ENCODE measurements at regions not wholly inside any gene's neighbourhood (a gene's known extent, or its start where the extent isn't known, plus 50 kb on each side); places are given as distances from the start of the nearest gene placed in this dataset.

DNA sequence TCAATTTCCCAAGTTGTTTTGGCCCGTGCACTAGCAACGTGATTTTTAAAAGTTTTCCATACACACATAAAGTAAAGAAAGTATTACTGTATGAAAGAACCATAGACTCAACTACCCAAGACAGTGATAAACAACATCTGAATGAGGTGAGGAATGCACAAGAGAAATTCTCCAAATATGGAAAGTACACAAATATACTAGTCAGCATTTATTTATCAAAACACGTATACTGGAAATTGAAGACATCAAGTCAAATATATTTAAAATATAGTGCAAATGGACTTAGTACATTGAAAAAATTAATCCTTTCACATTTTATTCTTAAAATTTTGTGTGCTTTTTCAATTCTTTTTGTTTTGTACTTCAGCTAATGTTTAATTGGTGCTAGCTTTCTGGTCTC lies 143.6 kb downstream of the ARL4A start:
- TF ChIP-seq NFIC (IDR thresholded peaks at IDR 0.05) (no peak), TEAD4 (IDR thresholded peaks at IDR 0.05) (no peak), CREB1 (IDR thresholded peaks at IDR 0.05; ENCODE audit: low read depth) (no peak), EGR1 (IDR thresholded peaks at IDR 0.05) (no peak)
- TF ChIP-seq, protein P1, sequence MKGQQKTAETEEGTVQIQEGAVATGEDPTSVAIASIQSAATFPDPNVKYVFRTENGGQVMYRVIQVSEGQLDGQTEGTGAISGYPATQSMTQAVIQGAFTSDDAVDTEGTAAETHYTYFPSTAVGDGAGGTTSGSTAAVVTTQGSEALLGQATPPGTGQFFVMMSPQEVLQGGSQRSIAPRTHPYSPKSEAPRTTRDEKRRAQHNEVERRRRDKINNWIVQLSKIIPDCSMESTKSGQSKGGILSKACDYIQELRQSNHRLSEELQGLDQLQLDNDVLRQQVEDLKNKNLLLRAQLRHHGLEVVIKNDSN (IDR thresholded peaks at IDR 0.05): no peak

DNA sequence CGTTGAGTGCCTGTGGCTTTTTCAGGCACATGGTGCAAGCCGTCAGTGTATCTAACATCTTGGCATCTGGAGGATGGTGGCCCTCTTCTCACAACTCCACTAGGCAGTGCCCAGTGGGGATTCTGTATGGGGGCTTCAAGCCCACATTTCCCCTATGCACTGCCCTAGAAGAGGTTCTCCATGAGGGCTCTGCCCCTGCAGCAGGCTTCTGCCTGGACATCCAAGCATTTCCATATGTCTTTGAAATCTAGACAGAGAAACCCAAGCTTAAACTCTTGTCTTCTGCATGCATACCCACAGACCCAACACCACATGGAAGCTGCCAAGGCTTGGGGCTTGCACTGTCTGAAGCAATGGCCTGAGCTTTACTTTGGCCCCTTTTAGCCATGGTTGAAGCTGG lies 146.4 kb downstream of the ARL4A start:
- TF ChIP-seq TCF12 (IDR thresholded peaks at IDR 0.05; ENCODE audit: low read depth): no peak
- TF ChIP-seq, protein P2, sequence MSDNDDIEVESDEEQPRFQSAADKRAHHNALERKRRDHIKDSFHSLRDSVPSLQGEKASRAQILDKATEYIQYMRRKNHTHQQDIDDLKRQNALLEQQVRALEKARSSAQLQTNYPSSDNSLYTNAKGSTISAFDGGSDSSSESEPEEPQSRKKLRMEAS (IDR thresholded peaks at IDR 0.05): no peak

GRCh38 chr7:12834782-12835181 lies 147.3 kb downstream of the ARL4A start:
- TF ChIP-seq ZBTB7A (IDR thresholded peaks at IDR 0.05; ENCODE audit: low read depth): no peak
- TF ChIP-seq NFIC (IDR thresholded peaks at IDR 0.05): no peak
- no peak for TF ChIP-seq CEBPB (IDR thresholded peaks at IDR 0.05)
- TF ChIP-seq TCF12 (IDR thresholded peaks at IDR 0.05; ENCODE audit: low read depth): no peak
- TF ChIP-seq, protein P2 (IDR thresholded peaks at IDR 0.05): no peak
- TF ChIP-seq EP300 (IDR thresholded peaks at IDR 0.05; ENCODE audit: borderline replicate concordance): no peak
- no peak for TF ChIP-seq EGR1 (IDR thresholded peaks at IDR 0.05)
- TF ChIP-seq RAD21 (IDR thresholded peaks at IDR 0.05; ENCODE audit: low read depth): no peak
- TF ChIP-seq, protein P1 (IDR thresholded peaks at IDR 0.05): no peak

DNA sequence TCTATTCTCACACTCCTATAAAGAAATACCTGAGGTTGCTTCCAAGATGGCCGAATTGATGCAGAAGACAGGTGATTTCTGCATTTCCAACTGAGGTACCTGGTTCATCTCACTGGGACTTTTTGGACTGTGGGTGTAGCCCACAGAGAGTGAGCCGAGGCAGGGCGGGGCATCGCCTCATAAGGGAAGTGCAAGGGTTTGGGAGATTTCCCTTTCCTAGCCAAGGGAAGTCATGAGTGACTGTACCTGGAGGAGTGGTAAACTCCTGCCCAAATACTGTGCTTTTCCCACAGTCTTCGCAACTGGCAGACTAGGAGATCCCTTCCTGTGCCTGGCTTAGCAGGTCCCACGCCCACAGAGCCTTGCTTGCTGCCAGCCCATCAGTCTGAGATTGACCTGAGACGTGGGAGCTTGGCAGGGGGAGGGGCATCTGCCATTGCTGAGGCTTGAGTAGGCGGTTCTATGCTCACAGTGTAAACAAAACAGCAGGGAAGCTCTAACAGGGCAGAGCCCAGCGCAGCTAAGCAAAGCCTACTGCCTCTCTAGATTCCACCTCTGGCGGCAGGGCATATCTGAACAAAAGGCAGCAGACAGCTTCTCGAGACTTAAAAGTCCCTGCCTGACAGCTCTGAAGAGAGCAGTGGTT lies 152.2 kb downstream of the ARL4A start:
- TF ChIP-seq, protein P2 (IDR thresholded peaks at IDR 0.05): no peak
- TF ChIP-seq FOXM1 (IDR thresholded peaks at IDR 0.05; ENCODE audit: borderline replicate concordance, low read depth) (no peak), EGR1 (IDR thresholded peaks at IDR 0.05) (0 out of 2 replicates have a peak, but pooled peaks have one; percentile 18)

GRCh38 chr7:12847001-12847400 lies 159.6 kb downstream of the ARL4A start:
- no peak for TF ChIP-seq TCF12 (IDR thresholded peaks at IDR 0.05; ENCODE audit: low read depth)
- no peak for TF ChIP-seq NFIC (IDR thresholded peaks at IDR 0.05)
- TF ChIP-seq CEBPB (IDR thresholded peaks at IDR 0.05): no peak
- TF ChIP-seq, protein P3, sequence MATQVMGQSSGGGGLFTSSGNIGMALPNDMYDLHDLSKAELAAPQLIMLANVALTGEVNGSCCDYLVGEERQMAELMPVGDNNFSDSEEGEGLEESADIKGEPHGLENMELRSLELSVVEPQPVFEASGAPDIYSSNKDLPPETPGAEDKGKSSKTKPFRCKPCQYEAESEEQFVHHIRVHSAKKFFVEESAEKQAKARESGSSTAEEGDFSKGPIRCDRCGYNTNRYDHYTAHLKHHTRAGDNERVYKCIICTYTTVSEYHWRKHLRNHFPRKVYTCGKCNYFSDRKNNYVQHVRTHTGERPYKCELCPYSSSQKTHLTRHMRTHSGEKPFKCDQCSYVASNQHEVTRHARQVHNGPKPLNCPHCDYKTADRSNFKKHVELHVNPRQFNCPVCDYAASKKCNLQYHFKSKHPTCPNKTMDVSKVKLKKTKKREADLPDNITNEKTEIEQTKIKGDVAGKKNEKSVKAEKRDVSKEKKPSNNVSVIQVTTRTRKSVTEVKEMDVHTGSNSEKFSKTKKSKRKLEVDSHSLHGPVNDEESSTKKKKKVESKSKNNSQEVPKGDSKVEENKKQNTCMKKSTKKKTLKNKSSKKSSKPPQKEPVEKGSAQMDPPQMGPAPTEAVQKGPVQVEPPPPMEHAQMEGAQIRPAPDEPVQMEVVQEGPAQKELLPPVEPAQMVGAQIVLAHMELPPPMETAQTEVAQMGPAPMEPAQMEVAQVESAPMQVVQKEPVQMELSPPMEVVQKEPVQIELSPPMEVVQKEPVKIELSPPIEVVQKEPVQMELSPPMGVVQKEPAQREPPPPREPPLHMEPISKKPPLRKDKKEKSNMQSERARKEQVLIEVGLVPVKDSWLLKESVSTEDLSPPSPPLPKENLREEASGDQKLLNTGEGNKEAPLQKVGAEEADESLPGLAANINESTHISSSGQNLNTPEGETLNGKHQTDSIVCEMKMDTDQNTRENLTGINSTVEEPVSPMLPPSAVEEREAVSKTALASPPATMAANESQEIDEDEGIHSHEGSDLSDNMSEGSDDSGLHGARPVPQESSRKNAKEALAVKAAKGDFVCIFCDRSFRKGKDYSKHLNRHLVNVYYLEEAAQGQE (IDR thresholded peaks at IDR 0.05; ENCODE audit: low read depth): no peak
- TF ChIP-seq RAD21 (IDR thresholded peaks at IDR 0.05; ENCODE audit: low read depth): no peak
- TF ChIP-seq TAF1 (IDR thresholded peaks at IDR 0.05; ENCODE audit: low read depth): no peak
- TF ChIP-seq TEAD4 (IDR thresholded peaks at IDR 0.05): no peak
- TF ChIP-seq, protein P1 (IDR thresholded peaks at IDR 0.05): no peak
- no peak for TF ChIP-seq EGR1 (IDR thresholded peaks at IDR 0.05)
- no peak for TF ChIP-seq CREB1 (IDR thresholded peaks at IDR 0.05; ENCODE audit: low read depth)
- TF ChIP-seq ZBTB7A (IDR thresholded peaks at IDR 0.05; ENCODE audit: low read depth): no peak
- TF ChIP-seq YY1 (IDR thresholded peaks at IDR 0.05; ENCODE audit: low read depth): no peak
- TF ChIP-seq FOXM1 (IDR thresholded peaks at IDR 0.05; ENCODE audit: borderline replicate concordance, low read depth): no peak
- TF ChIP-seq, protein P2 (IDR thresholded peaks at IDR 0.05): no peak

DNA sequence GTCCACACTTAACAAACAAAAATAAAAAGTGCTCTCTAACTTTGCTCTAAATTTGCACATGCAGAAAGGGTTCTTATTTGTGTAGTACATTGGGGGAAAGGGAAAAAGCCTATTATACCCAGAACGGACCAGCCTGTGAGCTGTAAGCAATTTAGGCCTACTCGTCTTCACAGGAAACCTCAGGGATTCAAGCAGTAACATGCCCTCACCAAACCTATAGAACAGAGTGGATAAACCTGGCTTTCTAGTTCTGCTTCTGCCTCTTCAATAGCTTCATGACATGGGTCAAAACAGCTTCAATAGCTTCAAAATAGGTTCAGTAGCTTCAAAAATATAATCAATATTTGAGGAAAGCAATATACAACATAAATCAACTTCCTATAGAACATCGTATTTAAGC lies 163.7 kb downstream of the ARL4A start:
- TF ChIP-seq ZBTB7A (IDR thresholded peaks at IDR 0.05; ENCODE audit: low read depth) (no peak), YY1 (IDR thresholded peaks at IDR 0.05; ENCODE audit: low read depth) (no peak), FOXM1 (IDR thresholded peaks at IDR 0.05; ENCODE audit: borderline replicate concordance, low read depth) (no peak), TCF12 (IDR thresholded peaks at IDR 0.05; ENCODE audit: low read depth) (no peak), EP300 (IDR thresholded peaks at IDR 0.05; ENCODE audit: borderline replicate concordance) (no peak), RAD21 (IDR thresholded peaks at IDR 0.05; ENCODE audit: low read depth) (no peak), NFIC (IDR thresholded peaks at IDR 0.05) (no peak), CREB1 (IDR thresholded peaks at IDR 0.05; ENCODE audit: low read depth) (no peak), EGR1 (IDR thresholded peaks at IDR 0.05) (no peak), CEBPB (IDR thresholded peaks at IDR 0.05) (no peak), TAF1 (IDR thresholded peaks at IDR 0.05; ENCODE audit: low read depth) (no peak)
- TF ChIP-seq, protein P2 (IDR thresholded peaks at IDR 0.05): no peak
- TF ChIP-seq, protein P1 (IDR thresholded peaks at IDR 0.05): no peak
- TF ChIP-seq, protein P3 (IDR thresholded peaks at IDR 0.05; ENCODE audit: low read depth): no peak
